NT2/D1 (cell line): ENCODE measurements at regions not wholly inside any gene's neighbourhood (a gene's known extent, or its start where the extent isn't known, plus 50 kb on each side); places are given as distances from the start of the nearest gene placed in this dataset.

Experiments used
- SUZ12 ChIP-seq: IDR thresholded peaks from 2 replicates; pipeline ENCODE4 v1.6.1; 2011; ENCODE audit not compliant: insufficient read length, insufficient read depth; ENCODE audit errors: extremely low read depth
- YY1 ChIP-seq: IDR thresholded peaks from 2 replicates; pipeline ENCODE4 v1.6.1; 2011; ENCODE audit not compliant: insufficient read length, insufficient read depth
- ZNF274 ChIP-seq: IDR thresholded peaks from 2 replicates; pipeline ENCODE4 v1.6.1; 2011; ENCODE audit warnings: mild to moderate bottlenecking, low read depth, low read length

DNA sequence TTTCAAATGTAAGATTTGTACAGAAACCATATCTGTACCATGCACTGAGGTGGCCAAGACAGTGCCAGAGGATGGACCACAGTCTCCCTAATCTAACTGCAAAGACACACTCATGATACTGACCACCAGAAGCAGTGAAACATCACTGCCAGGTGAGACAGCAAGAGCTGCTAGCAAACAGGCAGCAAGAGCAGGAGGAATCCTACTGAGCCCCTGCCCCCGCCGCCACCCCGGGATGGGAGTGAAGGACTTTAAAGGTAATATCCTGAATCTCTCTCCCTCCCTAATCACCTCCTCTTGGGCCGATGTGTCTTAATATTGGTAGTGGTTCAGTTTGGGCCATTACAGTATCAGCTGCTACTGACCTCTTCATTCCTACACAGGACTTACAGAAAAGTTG, 144.3 kb downstream of the XPNPEP1 start:
- TF ChIP-seq SUZ12 (no peak), ZNF274 (no peak), YY1 (no peak)
